Hematopoietic multipotent progenitor cell treated with erythropoietin and hydrocortisone succinate and interleukin-3 and kit ligand, for 15 days (in vitro differentiated cells): ENCODE measurements at regions not wholly inside any gene's neighbourhood (a gene's known extent, or its start where the extent isn't known, plus 50 kb on each side); places are given as distances from the start of the nearest gene placed in this dataset.
"Not testable (repeated sequence)": the region's sequence is repeated elsewhere in the genome, so short reads cannot be mapped to it uniquely, and the experiment has no call there.

Experiments used
- DNase-seq: peaks from one replicate; pipeline ENCODE4 v3.0.0-alpha.2; 2015; ENCODE audit warnings: low spot score

- DNase-seq = no peak
Measured at GRCh38 chr1:164433141-164433817, 125.7 kb upstream of the PBX1 start.

GRCh38 chr1:164433818-164434170 lies 125.2 kb upstream of the PBX1 start:
- no peak for DNase-seq

- no peak for DNase-seq
Measured at GRCh38 chr1:164440232-164440631, 118.8 kb upstream of the PBX1 start.

DNA sequence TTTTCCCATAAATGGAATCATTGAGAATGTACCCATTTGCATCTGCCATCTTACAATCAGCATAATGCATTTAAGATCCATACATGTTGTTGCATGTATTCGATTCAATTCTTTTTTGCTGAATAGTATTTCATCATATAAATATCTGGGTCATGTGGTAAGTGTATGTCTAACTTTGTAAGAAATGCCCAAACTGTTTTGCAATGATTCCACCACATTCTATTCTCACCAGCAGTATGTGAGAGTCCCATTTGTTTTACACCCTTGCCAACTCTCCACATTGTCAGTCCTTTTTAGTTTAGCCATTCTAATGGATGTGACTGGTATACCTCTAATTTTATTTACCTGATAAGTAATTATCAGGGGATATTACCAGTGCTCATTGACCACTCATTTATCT lies 115.8 kb upstream of the PBX1 start:
- DNase-seq = no peak

GRCh38 chr1:164443836-164444235 lies 115.1 kb upstream of the PBX1 start:
- no peak for DNase-seq

GRCh38 chr1:164446020-164446419 lies 113.0 kb upstream of the PBX1 start:
- DNase-seq = no peak

- no peak for DNase-seq
Measured at GRCh38 chr1:164452549-164452948, 106.4 kb upstream of the PBX1 start.

DNA sequence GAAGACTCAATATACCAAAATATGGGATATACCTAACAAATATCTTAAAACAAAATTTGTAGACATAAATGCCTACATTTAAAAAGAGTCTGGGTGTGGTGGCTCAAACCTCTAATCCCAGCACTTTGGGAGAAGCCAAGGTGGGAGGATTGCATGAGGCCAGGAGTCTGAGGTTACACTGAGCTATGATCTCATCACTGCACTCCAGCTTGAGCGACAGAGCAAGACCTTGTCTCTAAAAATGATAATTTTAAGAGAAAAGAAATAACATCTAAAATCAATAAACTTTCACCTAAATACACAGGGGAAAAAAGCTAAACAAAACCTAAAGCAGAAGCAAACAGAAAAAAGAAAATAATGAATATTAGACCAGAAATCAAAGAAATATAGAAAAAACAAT lies 102.7 kb upstream of the PBX1 start:
- DNase-seq = no peak

GRCh38 chr1:164459176-164459575 lies 99.8 kb upstream of the PBX1 start:
- not testable (repeated sequence) for DNase-seq

DNA sequence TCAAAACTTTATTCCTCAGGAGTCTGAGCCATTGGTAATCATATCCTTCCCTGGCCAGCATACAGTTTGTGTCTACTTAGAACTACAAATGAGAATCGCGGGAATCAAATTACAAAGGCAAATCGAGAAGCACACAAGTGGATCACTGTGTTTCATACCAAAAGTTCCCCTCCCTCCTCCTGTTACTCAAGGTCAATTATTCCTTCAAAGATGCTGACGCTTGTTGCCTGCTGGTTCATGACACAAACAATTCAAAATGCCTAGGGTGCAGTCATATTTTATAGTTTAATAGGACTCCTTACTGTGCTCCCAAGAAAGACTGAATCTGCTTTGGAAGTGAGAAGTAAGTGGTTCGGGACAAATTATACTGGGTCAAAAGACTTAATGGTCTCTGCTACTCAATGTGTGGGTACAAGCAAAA lies 93.0 kb upstream of the PBX1 start:
- DNase-seq = no peak

- DNase-seq = no peak
Measured at GRCh38 chr1:164466429-164466828, 92.6 kb upstream of the PBX1 start.

DNA sequence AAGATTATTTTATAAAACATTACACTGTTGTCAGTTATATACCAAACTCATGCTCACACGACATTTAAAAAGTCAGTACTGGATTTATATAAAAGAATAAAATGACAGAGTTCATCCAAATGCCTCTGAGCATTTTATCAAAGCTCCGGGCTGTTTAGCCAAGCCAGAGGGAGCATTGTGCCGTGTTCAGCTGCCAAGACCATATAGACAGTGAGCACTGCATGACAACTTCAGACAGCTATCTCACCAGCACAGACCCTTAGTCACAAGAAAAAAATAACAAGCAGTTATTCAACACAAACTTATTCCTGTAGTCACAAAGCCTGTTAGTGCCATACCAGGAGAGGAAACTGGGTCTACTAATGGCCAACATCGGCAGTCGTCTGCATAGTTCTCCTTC lies 88.0 kb upstream of the PBX1 start:
- no peak for DNase-seq

GRCh38 chr1:164472841-164473240 lies 86.1 kb upstream of the PBX1 start:
- DNase-seq = no peak

GRCh38 chr1:164473544-164473943 lies 85.4 kb upstream of the PBX1 start:
- no peak for DNase-seq

GRCh38 chr1:164475834-164476233 lies 83.2 kb upstream of the PBX1 start:
- DNase-seq = no peak

DNA sequence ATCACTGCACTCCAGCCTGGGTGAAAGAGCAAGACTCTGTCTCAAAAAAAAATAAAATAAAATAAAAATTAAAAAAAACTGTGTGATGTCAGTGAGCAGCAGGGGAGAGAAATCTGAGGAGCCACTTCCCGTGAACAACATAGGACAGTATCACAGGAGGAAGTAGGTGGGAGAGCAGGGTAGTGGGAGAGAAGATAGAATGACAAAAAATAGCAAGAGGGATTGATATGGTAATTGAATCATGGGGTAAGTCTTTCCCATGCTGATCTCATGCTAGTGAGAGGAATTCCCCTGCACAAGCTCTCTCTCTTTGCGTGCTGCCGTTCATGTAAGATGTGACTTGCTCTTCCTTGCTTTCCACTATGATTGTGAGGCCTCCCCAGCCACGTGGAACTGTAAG lies 81.6 kb upstream of the PBX1 start:
- no peak for DNase-seq

DNA sequence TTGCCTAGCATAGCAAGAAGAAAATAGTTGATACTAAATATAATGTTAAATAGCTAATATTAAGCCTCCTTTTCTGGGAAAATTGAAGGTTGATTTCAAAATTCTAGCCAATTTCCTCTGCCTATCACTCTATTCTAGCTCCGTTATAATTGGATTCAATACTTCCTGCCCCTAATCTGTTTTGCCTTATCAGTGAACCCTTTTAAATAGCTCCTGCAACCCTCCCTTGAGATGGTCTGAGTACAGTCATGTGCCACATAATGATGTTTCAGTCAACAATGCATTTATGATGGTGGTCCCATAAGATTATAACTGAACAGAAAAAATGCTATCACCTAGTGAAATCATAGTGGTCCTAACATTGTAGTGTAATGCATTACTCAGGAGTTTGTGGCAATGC lies 79.7 kb upstream of the PBX1 start:
- DNase-seq = no peak

DNA sequence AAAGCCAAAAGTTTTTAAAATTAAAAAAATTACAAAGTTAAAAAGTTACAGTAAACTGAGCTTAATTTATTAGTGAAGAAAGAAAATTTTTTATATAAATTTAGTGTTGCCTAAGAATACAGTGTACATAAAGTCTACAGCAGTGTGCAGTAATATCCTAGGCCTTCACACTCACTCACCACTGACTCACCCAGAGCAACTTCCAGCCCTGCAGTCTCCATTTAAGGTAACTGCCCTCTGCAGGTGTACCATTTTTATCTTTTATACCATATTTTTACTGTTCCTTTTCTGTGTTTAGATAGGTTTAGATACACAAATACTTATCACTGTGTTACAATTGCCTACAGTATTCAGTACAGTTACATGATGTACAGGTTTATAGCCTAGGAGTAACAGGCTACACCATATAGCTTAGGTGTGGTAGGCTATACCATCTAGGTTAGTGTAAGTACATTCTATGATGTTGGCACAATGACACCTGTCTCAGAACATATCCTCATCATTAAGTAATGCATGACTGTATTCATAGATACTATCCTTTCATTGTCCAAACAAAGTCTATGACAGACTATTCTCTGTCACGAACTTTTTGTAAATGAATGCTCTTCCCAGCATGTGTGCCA lies 78.6 kb upstream of the PBX1 start:
- no peak for DNase-seq

DNA sequence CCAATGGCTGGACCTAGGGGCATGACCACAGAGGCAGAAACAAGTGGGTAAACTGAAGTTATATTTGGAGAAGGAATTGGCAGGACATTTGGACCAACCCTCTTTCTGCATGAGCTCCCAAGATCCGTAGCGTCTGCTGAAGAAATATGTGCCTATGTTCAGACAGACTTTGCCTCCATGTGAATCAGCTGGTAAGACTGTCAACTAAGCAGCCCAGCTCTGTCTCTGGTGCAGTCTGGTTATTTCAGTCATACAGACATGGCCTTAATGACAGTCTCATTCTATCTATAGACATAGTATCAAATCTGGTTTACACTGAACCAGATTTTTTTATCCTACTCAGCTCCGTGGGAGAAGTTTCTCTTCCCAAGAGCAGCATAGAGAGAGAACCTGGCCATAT lies 63.1 kb upstream of the PBX1 start:
- DNase-seq = no peak

GRCh38 chr1:164498792-164499191 lies 60.2 kb upstream of the PBX1 start:
- DNase-seq = no peak

DNA sequence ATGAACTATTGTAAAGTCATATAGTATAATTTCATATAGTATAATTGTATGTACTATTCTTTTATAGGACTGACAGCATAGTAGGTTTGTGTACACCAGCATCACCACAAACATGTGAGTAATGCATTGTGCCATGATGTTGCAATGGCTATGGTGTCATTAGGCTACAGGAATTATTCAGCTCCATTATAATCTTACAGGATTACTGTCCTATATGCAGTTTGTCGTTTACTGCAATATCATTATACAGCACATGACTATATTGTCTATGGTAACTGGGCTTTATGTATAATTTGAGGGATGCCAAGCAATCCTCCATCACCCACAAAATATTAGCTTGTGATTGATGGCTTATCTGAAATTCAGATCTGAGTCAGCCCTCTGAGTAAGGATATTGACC lies 54.2 kb upstream of the PBX1 start:
- DNase-seq = no peak
